HepG2 (cell line): ENCODE measurements at regions not wholly inside any gene's neighbourhood (a gene's known extent, or its start where the extent isn't known, plus 50 kb on each side); places are given as distances from the start of the nearest gene placed in this dataset.

Experiments
- ATAC-seq: fragments of 200-7000 bp; cut with Tn5 transposase; 3 replicates; pipeline ENCODE4 v1.9.1; 2020; ENCODE audit warnings: mild to moderate bottlenecking, moderate library complexity
- BruUV-seq: library from RNA; stranded (reverse); fragments of 400-500 nt; replicated peaks from 2 replicates; lab custom pipeline; 2021; lab: Mats Ljungman, UMichigan
- CTCF ChIA-PET: fragments of 300-600 bp; formaldehyde crosslinking; extraction: SDS; loops from one replicate; lab custom pipeline; 2021; ENCODE audit warnings: low total read pairs, inconsistent platforms, low intra/inter-chr PET ratio; lab: Yijun Ruan, JAX
- POLR2A ChIA-PET: fragments of 350-600 bp; sonication (Branson Sonifier 250); formaldehyde crosslinking; loops from one replicate; lab custom pipeline; 2020; ENCODE audit warnings: antibody characterized with exemption, inconsistent platforms; lab: Yijun Ruan, JAX
- DNase-seq: peaks from one replicate; pipeline ENCODE4 v3.0.0-alpha.2; 2015; ENCODE audit warnings: low spot score
- FAIRE-seq: peaks from 3 replicates; lab custom pipeline; 2011; peaks lifted over from hg19 to GRCh38; lab: Jason Lieb, UNC
- H2AFZ ChIP-seq: one replicate; pipeline ENCODE4 v1.6.1; 2011; ENCODE audit warnings: low read length, inconsistent platforms
- H3K27ac ChIP-seq: fragments of 300-600 bp; 3 replicates; pipeline ENCODE4 v1.8.0; 2011; ENCODE audit warnings: mixed run types, mild to moderate bottlenecking, mixed read lengths, low read length, inconsistent platforms; ENCODE audit not compliant: insufficient read depth; ENCODE audit errors: extremely low read length
- H3K27me3 ChIP-seq, 2 experiments: fragments of 200-600 bp in 1 of 2; 2 replicates in 1 of 2; 3 replicates in 1 of 2; pipeline versions ENCODE4 v1.6.0 to v1.8.0; 2011; ENCODE audit warnings: low read length in 2 of 2, mild to moderate bottlenecking in 2 of 2, moderate library complexity in 2 of 2, inconsistent platforms in 1 of 2; ENCODE audit not compliant: insufficient read depth in 2 of 2, control insufficient read depth in 1 of 2
- H3K36me3 ChIP-seq, 2 experiments: fragments of 200-600 bp in 1 of 2; replicated peaks in 1 of 2; 2 replicates in 1 of 2; 3 replicates in 1 of 2; pipeline versions ENCODE4 v1.5.1 to v1.8.0; 2011; ENCODE audit warnings: low read length in 2 of 2, inconsistent platforms in 1 of 2; ENCODE audit not compliant: insufficient read depth in 2 of 2, control insufficient read depth in 1 of 2
- H3K4me1 ChIP-seq: 2 replicates; pipeline ENCODE4 v1.5.1; 2012; ENCODE audit warnings: low read length, inconsistent platforms; ENCODE audit not compliant: insufficient read depth
- H3K4me2 ChIP-seq: 2 replicates; pipeline ENCODE4 v1.6.0; 2011; ENCODE audit warnings: low read depth, low read length, inconsistent platforms
- H3K4me3 ChIP-seq, 3 experiments: fragments of 200-600 bp in 1 of 3; sonication (generic), shearing (Covaris generic) in 1 of 3; replicated peaks in 1 of 3; 2 replicates each; pipeline ENCODE4 v1.5.1; 2011 to 2016; ENCODE audit warnings: low read length in 3 of 3, inconsistent platforms in 2 of 3, low read depth in 2 of 3, mild to moderate bottlenecking in 2 of 3, control low read depth in 1 of 3, mixed read lengths in 1 of 3; ENCODE audit not compliant: insufficient read depth in 1 of 3
- H3K79me2 ChIP-seq: one replicate; pipeline ENCODE4 v1.6.1; 2011; ENCODE audit warnings: low read length, inconsistent platforms; ENCODE audit not compliant: insufficient read depth
- H3K9ac ChIP-seq: 2 replicates; pipeline ENCODE4 v1.6.0; 2011; ENCODE audit warnings: mild to moderate bottlenecking, low read depth, low read length, inconsistent platforms; ENCODE audit not compliant: insufficient read depth
- H3K9me3 ChIP-seq: 2 replicates; pipeline ENCODE4 v1.5.1; 2012; ENCODE audit warnings: mild to moderate bottlenecking, low read length
- H4K20me1 ChIP-seq: 2 replicates; pipeline ENCODE4 v1.6.0; 2011; ENCODE audit warnings: inconsistent platforms, mild to moderate bottlenecking, low read length, moderate library complexity; ENCODE audit not compliant: insufficient read depth
- DNMT1 ChIP-seq: sonication (generic); formaldehyde crosslinking; IDR thresholded peaks from 2 replicates; pipeline ENCODE4 v1.5.1; 2020; ENCODE audit warnings: mild to moderate bottlenecking, missing genetic modification reagents
- E2F2 ChIP-seq: sonication (generic); formaldehyde crosslinking; IDR thresholded peaks from 2 replicates; pipeline ENCODE4 v1.4.0; 2020; ENCODE audit warnings: missing genetic modification reagents, borderline replicate concordance
- GMEB2 ChIP-seq: IDR thresholded peaks from 2 replicates; pipeline ENCODE4 v1.6.1; 2016; ENCODE audit warnings: missing biosample characterization, missing genetic modification reagents, low read depth
- U2AF2 ChIP-seq: fragments of 200-400 bp; formaldehyde crosslinking; IDR thresholded peaks from 2 replicates; pipeline ENCODE4 v1.6.1; 2017; ENCODE audit warnings: low read depth, mild to moderate bottlenecking, low read length
- ZNF18 ChIP-seq: sonication (generic); formaldehyde crosslinking; IDR thresholded peaks from 2 replicates; pipeline ENCODE4 v1.8.0; 2022; ENCODE audit warnings: mild to moderate bottlenecking, missing genetic modification reagents; ENCODE audit not compliant: insufficient replicate concordance
- ZNF660 ChIP-seq: sonication (generic); formaldehyde crosslinking; IDR thresholded peaks from 2 replicates; pipeline ENCODE4 v1.5.1; 2020; ENCODE audit warnings: mild to moderate bottlenecking, low read depth, missing genetic modification reagents, borderline replicate concordance
- WGBS: methylation state at CpG from one replicate; pipeline ENCODE4 v1.1.6; 2017; ENCODE audit warnings: low lambda C conversion rate; 5-methylcytosine and 5-hydroxymethylcytosine counted together
- in situ Hi-C: cut with HindIII; loops from 2 replicates; pipeline ENCODE4 v1.10.0; 2017; ENCODE audit warnings: low pct_unique_long_range_greater_than_20kb; ENCODE audit not compliant: extremely low pct_ligation_motif_present
- intact Hi-C: fragments of 100-400 bp; cut with micrococcal nuclease; formaldehyde crosslinking; loops from one replicate; pipeline ENCODE4 v1.10.0; 2022; ENCODE audit not compliant: unreplicated experiment

- TF ChIP-seq U2AF2 = 0 out of 2 replicates have a peak, but pooled peaks have one; percentile 35
Measured at GRCh38 chr11:19311308-19312030, 70.7 kb upstream of the E2F8 start (continued).

- FAIRE-seq = no peak
- no peaks in the 10 kb centered on the region for H3K36me3 ChIP-seq
- no peaks in the 10 kb centered on the region for H3K79me2 ChIP-seq
- H3K9ac ChIP-seq = no peak overlapping the region
- no peaks in the 10 kb centered on the region for H4K20me1 ChIP-seq
- in situ Hi-C loops = no loop called here
- ChIA-PET CTCF (no interaction called here), POLR2A (no interaction called here)
- no peak for ATAC-seq
- no peak overlapping the region for H3K4me3 ChIP-seq
- H3K27me3 ChIP-seq = peaks cover 0 to 12% of the 10 kb centered on the region in 2 experiments; a peak in 1 of 5 replicates
- H3K4me2 ChIP-seq = no peak overlapping the region
- TF ChIP-seq ZNF660 (CRISPR knock-in tag) (no peak), DNMT1 (CRISPR knock-in tag) (no peak), E2F2 (CRISPR knock-in tag) (no peak), GMEB2 (CRISPR knock-in tag) (no peak), ZNF18 (CRISPR knock-in tag) (no peak)
- H3K9me3 ChIP-seq = no peaks in the 10 kb centered on the region
- no TSS peak for BruUV-seq
- DNase-seq = no peak
- WGBS = 10% methylated on average over 6 of the region's 6 CpGs
- no peaks in the 10 kb centered on the region for H3K4me1 ChIP-seq
- H3K27ac ChIP-seq = no peak overlapping the region
- H2AFZ ChIP-seq = no peak overlapping the region
- intact Hi-C loops = no loop called here
Measured at GRCh38 chr11:19307498-19307897, 66.8 kb upstream of the E2F8 start.
